ENCODE measurements at regions not wholly inside any gene's neighbourhood (a gene's known extent, or its start where the extent isn't known, plus 50 kb on each side); places are given as distances from the start of the nearest gene placed in this dataset.

- H3K4me3 ChIP-seq = no peak overlapping the region
- no peaks in the 10 kb centered on the region for H3K27me3 ChIP-seq
- H3K36me3 ChIP-seq = no peaks in the 10 kb centered on the region
- DNase-seq = no peak
- H3K9me3 ChIP-seq = no peaks in the 10 kb centered on the region; the same call in 1 of the 2 replicates
Measured at GRCh38 chr5:179438461-179438860, 93.2 kb upstream of the ADAMTS2 start.

GRCh38 chr5:179438011-179438441 lies 92.8 kb upstream of the ADAMTS2 start:
- Histone ChIP-seq H3K36me3 (no peaks in the 10 kb centered on the region), H3K4me3 (no peak overlapping the region), H3K27me3 (no peaks in the 10 kb centered on the region), H3K9me3 (no peaks in the 10 kb centered on the region; the same call in 1 of the 2 replicates)
- no peak for DNase-seq

GRCh38 chr5:179437341-179438001 lies 92.2 kb upstream of the ADAMTS2 start:
- DNase-seq = no peak
- Histone ChIP-seq H3K27me3 (no peaks in the 10 kb centered on the region), H3K36me3 (no peaks in the 10 kb centered on the region), H3K4me3 (no peak overlapping the region), H3K9me3 (no peaks in the 10 kb centered on the region; the same call in 1 of the 2 replicates)

GRCh38 chr5:179436321-179437122 lies 91.3 kb upstream of the ADAMTS2 start:
- no peak for DNase-seq
- Histone ChIP-seq H3K9me3 (no peaks in the 10 kb centered on the region), H3K4me3 (no peak overlapping the region), H3K36me3 (no peaks in the 10 kb centered on the region), H3K27me3 (no peaks in the 10 kb centered on the region)

GRCh38 chr5:179435731-179436315 lies 90.6 kb upstream of the ADAMTS2 start:
- no peaks in the 10 kb centered on the region for H3K9me3 ChIP-seq
- H3K27me3 ChIP-seq = no peaks in the 10 kb centered on the region
- no peak for DNase-seq
- H3K36me3 ChIP-seq = no peaks in the 10 kb centered on the region
- H3K4me3 ChIP-seq = no peak overlapping the region

GRCh38 chr5:179435181-179435580 lies 89.9 kb upstream of the ADAMTS2 start:
- H3K36me3 ChIP-seq = no peaks in the 10 kb centered on the region
- DNase-seq = no peak

GRCh38 chr5:179432547-179432946 lies 87.3 kb upstream of the ADAMTS2 start:
- Histone ChIP-seq H3K27me3 (no peaks in the 10 kb centered on the region), H3K36me3 (no peaks in the 10 kb centered on the region), H3K4me3 (no peak overlapping the region), H3K9me3 (no peaks in the 10 kb centered on the region)
- no peak for DNase-seq

More at GRCh38 chr5:179435181-179435580, 89.9 kb upstream of the ADAMTS2 start:
- Histone ChIP-seq H3K4me3 (no peak overlapping the region), H3K9me3 (no peaks in the 10 kb centered on the region), H3K27me3 (no peaks in the 10 kb centered on the region)

- DNase-seq = no peak
- H3K9me3 ChIP-seq = no peaks in the 10 kb centered on the region
- no peak overlapping the region for H3K4me3 ChIP-seq
- no peaks in the 10 kb centered on the region for H3K36me3 ChIP-seq
- no peaks in the 10 kb centered on the region for H3K27me3 ChIP-seq
Measured at GRCh38 chr5:179431221-179431824, 86.1 kb upstream of the ADAMTS2 start.

- DNase-seq = no peak
- H3K27me3 ChIP-seq = no peaks in the 10 kb centered on the region
- no peak overlapping the region for H3K4me3 ChIP-seq
- no peaks in the 10 kb centered on the region for H3K9me3 ChIP-seq
- H3K36me3 ChIP-seq = no peaks in the 10 kb centered on the region
Measured at GRCh38 chr5:179430193-179431175, 85.2 kb upstream of the ADAMTS2 start.

GRCh38 chr5:179427676-179428056 lies 82.4 kb upstream of the ADAMTS2 start:
- DNase-seq = no peak
- H3K4me3 ChIP-seq = no peak overlapping the region
- H3K36me3 ChIP-seq = no peaks in the 10 kb centered on the region
- H3K27me3 ChIP-seq = no peaks in the 10 kb centered on the region
- no peaks in the 10 kb centered on the region for H3K9me3 ChIP-seq

GRCh38 chr5:179427032-179427675 lies 81.9 kb upstream of the ADAMTS2 start:
- Histone ChIP-seq H3K27me3 (no peaks in the 10 kb centered on the region), H3K36me3 (no peaks in the 10 kb centered on the region), H3K9me3 (no peaks in the 10 kb centered on the region), H3K4me3 (no peak overlapping the region)
- no peak for DNase-seq

- DNase-seq = no peak
- Histone ChIP-seq H3K4me3 (no peak overlapping the region), H3K9me3 (no peaks in the 10 kb centered on the region), H3K27me3 (0 out of 2 replicates have a peak, but pooled peaks cover 3% of the 10 kb centered on the region), H3K36me3 (no peaks in the 10 kb centered on the region)
Measured at GRCh38 chr5:179422908-179423481, 77.7 kb upstream of the ADAMTS2 start.

- H3K9me3 ChIP-seq = no peaks in the 10 kb centered on the region
- no peaks in the 10 kb centered on the region for H3K36me3 ChIP-seq
- H3K27me3 ChIP-seq = 0 out of 2 replicates have a peak, but pooled peaks cover 3% of the 10 kb centered on the region
- H3K4me3 ChIP-seq = no peak overlapping the region
- no peak for DNase-seq
Measured at GRCh38 chr5:179422213-179422855, 77.1 kb upstream of the ADAMTS2 start.

- DNase-seq = no peak
- no peaks in the 10 kb centered on the region for H3K36me3 ChIP-seq
- H3K27me3 ChIP-seq = 0 out of 2 replicates have a peak, but pooled peaks cover 3% of the 10 kb centered on the region
- no peaks in the 10 kb centered on the region for H3K9me3 ChIP-seq
- H3K4me3 ChIP-seq = no peak overlapping the region
Measured at GRCh38 chr5:179421144-179421901, 76.1 kb upstream of the ADAMTS2 start.

All from MG63 (cell line).